HG03025 (cell line): ENCODE measurements at regions not wholly inside any gene's neighbourhood (a gene's known extent, or its start where the extent isn't known, plus 50 kb on each side); places are given as distances from the start of the nearest gene placed in this dataset.

Source experiments
- ATAC-seq: cut with Tn5 transposase; IDR thresholded peaks from one replicate; pipeline ENCODE4 v1.9.1; 2021; ENCODE audit warnings: mild to moderate bottlenecking, moderate library complexity; ENCODE audit not compliant: unreplicated experiment, low FRiP score

DNA sequence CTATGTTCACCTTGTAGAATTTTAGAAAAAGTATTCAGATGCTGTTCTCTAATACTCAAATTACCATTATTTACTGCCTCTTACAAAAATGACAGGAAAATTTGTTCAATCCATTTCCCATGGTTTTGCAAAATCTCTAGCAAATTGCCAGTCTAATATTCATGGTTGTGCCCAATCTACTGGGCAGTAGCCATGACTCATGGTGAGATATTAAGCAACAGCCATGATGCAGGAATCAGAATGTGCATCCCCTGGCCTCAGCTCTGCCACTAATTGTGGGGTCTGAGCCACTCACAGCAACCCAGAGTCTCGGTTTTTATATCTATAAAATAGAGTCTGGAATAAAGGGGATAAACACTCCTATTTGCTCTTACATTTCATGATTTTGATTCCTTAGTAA lies 353.6 kb downstream of the DEPDC1B start:
- no peak for ATAC-seq

DNA sequence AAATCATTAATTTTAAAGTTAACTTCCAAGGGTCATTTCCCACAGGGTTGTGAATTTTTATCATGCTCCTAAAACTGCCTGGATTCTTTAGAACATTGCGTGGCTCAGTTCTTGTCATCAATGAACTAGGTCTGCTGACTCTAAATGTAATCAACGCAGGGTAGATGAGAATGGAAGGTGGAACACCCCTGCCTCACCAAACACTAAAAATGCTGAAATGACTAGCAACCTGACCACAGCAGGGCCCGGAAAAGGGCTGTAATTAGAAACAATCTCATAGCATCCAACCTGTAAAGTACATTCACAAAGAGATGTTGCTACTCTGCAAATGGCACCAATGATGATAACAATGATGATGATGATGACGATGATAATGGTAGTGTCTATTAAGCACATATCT lies 356.9 kb downstream of the DEPDC1B start:
- ATAC-seq = no peak

DNA sequence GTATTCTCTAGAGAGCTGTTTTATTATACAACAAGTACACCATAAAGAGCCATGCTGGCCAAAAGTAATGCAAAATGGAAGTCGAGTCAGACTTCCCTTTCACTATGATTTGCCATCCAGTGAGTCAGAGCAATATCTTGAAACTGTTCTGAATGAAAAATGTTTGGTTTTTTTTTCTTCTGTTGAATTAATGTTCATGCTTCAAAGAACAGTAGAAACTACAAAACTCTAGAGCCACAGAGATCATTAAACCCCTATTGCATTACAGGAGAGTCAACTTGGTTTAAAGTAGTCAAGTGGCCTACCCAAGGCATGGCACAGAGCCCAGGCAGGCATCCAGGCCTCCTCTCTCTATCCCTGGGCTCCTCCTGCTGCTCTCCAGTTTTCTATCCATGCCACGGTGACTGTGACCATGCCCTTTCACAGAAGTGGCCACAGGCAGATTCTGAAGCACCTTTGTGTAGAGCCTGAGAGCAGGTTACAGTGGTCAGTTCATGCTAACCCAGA lies 358.9 kb downstream of the DEPDC1B start:
- ATAC-seq = no peak

DNA sequence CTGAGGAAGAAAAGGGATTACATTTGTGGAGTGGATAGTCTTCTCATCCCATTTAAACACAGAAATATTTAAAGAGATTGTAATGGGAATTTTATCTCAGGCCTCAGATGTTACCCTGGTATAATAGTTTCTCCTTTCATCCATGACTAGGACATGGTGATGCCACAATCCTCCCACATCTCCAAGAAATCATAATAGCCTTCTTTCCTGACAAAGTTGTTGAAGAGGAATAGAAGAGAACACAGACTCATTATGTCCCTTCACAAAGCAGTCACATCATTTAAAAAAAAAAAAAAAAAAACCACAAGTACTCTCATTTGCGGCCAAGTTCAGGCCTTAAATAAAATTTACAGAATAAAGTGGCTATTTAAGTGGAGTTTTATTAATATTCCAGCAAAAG lies 359.6 kb downstream of the DEPDC1B start:
- no peak for ATAC-seq

DNA sequence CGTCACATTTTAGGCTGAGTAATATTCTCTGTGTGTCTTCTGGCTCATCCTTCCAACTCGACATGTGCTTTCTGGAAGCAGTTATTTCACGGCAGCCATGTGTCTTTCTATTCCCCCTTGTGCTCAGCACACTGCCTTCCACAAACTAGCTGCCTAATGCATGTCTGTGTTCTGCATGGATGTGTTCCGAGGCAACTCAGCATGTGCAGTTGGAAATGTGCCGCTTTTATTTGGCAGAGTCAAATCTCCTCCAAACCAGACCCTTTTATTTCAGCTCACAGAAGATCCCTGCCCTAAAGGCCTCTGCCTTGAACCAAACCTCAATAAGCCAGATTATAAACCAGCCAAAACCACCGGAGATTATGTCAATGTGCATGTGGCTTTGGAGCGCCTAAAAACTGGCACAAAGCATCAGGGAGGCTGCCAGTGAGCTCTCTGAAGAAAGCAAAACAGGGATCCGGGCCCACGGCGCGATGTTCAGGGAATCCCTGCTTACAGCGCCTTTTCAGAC lies 360.2 kb downstream of the DEPDC1B start:
- no peak for ATAC-seq

DNA sequence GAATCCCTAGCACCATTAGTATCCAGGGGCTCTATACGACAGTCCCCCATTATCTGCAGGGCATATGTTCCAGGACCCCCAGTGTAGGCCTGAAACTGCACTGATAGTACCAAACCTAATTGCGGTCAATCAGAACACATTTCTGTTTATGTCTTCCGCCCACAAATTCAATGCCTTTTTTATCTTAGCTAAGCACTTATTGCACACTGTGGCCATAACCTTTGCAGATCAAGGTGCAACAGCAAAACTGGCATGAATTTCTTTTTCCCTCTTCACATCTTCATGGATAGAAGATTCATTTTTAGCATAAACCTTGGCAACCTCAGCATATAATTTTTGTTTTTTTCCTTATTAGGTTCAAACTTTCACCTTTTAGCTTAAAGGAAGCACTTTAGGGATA lies 361.1 kb downstream of the DEPDC1B start:
- ATAC-seq = no peak

DNA sequence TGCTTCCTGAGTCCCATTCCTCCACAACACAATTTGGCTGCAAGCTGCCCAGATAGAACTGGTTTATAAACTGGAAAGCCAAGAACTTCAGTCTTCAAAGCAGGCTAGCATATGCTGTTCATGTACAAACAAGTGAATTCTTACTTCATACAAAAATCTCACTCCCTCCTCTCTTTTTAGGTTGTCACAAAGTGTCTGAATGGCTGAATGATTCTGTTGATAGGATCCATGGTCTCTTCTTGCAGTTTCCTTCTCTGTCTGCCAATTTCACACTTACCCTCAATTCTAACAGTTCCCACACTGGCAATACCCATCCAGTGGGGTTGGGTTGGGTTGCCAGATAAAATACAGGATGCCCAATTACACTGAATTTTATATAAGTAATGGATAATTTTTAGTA lies 363.5 kb downstream of the DEPDC1B start:
- ATAC-seq = no peak

DNA sequence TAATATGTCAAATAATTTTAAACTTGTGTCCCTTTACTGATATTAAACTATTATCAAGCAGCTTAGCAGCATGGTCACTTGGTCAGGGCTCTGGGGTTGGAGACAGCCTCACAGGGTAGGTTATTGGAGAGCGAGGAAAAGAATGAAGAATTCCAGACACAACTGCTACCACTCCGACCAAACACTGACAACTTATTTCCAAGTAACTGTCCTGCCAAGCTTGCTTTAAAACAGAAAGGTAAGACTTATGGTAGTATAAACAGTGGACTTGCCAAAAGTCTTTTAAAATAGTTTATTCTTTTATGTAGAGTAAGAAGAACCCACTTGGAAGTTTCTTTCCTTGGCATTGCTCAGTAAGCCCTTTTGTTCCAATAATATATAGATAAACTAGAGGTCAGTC lies 364.1 kb downstream of the DEPDC1B start:
- ATAC-seq = no peak

DNA sequence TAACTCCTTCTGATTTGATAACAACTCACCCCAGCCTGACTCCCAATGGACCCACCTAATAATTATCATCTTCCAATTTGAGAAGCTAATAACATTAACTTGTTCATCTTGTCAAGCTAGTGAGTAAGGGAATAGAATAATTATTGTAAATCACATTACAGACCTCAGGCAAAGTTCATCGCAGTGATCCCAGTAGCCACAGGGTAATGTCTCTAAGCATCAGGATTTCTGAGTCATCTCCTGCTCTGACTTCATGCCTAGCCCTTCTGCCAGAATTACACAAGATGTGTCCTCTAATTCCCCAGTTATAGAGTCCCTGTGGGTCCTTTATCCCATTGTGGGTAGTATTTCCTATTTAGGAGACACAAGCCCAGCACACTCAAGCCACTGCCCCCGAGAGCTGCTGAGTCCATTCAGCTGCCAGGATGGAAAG lies 365.7 kb downstream of the DEPDC1B start:
- no peak for ATAC-seq

DNA sequence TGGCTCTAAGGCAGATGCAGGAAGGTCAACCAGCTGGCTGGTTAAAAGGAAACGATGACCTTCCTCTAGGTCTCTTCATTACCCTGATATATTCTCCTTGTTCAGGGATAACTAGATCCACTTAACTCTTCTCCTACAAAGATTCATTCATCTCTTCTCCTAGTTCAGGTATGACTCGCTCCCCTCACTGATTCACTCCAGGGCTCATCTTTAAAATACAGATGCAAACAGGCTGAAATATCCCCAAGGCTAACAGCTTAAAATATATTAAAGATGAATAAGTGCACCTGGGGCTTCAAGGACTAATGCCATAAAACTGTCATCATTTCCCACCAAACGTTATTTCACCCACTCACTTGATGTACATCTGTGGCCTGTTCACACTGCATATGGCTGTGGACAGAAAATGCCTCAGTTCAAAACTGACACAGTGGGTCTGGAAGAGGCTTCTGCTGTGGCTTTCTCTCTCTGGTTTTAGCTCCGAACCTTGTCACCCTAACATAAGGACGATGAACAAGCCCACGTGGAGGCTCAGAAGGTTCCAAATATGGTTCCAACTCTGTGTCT lies 366.9 kb downstream of the DEPDC1B start:
- no peak for ATAC-seq

DNA sequence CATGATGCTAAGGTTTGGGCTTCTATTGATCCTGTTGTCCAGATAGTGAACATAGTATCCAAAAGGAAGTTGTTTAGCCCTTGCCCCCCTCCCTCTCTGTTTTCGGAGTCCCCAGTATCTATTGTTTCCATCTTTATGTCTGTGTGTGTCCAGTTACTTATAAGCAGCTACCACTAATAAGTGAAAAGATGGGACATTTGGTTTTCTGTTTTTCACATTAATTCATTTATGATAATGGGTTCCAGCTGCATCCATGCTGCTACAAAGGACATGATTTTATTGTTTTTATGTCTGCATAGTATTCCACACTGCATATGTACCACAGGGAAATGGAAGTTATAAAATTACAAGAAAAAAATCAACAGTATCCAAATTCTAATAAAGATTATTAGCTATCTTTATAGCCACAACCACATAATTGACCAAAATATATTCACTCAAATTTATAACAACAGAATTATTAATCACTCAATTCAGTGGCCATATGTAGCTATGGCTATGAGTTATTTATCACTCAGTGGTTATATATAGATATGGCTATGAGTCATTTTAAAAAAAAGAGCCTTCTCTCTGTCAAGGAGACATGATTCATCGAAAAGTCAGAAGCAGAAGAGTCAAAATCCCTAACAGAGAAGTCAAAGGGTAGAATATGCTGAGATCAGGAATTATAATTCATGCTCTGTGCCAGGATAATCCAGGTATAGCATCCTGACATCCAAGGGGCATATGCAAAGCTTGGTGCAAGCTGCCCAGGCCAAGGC lies 367.5 kb downstream of the DEPDC1B start:
- ATAC-seq = no peak

DNA sequence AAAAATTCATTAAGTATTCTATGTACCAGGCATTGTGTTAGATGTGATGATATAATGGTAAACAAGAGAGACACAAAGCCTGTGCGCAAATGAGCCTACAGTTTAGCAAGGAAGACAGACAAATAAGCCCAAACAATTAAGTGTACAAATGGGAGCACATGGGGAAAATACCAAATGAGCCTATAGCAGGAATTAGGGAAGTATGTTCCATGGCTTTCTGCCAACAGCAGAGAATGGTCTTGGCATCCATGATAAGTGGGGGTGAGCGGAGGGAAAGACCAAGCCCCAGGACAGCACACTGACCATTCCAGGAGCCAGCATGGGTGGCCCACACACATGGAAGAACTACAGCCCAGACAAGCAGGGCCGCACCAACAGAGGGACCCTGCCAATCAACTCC lies 369.7 kb downstream of the DEPDC1B start:
- no peak for ATAC-seq

DNA sequence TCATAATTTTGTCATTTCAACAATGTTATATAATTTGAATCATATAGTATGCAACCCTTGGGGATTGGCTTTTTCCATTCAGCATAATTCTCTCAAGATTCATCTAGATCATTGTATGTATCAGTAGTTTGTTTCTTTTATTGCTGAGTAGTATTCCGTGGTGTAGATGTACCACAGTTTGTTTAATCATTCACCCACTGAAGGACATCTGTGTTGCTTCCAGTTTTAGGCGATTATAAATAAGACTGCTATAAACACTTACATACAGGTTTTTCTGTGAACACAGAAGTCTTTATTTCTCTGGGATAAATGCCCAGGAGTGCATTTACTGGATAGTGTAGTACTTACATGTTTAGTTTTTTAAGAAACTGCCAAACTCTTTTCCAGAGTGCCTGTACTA lies 374.1 kb downstream of the DEPDC1B start:
- no peak for ATAC-seq

DNA sequence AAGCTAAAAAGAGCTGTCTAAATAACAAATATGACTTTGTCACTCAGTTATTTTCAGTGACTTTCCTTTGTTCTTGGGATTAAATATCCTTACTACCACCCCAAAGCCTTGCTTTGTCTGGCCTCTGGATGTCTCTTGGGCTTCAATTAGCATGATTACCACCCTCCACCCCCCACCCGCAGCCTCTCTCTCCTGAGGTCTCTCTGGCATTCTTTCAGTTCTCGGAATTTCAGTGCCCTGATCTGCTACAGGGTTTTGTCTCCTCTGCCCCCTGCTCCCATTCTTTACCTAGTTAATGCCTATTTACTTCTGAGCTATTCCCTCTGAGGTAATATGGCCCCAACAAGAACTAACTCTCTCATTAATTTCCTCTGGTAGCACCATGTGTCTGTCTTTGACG lies 376.4 kb downstream of the DEPDC1B start:
- ATAC-seq = no peak

DNA sequence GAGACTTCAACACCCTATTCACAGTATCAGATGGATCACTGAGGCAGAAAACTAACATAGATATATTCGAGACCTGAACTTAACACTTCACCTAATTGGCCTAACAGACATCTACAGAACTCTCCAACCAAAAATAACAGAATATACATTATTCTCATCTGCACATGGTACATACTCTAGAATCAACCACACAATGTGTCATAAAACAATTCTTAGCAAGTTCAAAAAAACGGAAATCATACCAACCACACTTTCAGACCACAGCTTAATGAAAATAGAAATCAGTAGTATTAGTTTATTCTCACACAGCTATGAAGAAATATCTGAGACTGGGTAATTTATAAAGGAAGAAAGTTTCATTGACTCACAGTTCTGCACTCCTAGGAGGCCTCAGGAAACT lies 387.9 kb downstream of the DEPDC1B start:
- ATAC-seq = no peak

DNA sequence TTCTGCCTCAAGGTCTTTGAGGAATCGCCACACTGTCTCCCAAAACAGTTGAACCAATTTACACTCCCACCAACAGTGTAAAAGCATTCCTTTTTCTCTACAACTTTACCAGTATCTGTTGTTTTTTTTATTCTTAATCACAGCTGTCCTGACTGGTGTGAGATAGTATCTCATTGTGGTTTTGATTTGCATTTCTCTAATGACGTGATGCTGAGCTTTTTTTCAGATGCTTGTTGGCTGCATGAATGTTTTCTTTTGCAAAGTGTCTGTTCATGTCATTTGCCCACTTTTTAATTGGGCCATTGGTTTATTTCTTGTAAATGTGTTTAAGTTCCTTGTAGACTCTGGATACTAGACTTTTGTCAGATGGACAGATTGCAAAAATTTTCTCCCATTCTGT lies 400.0 kb downstream of the DEPDC1B start:
- no peak for ATAC-seq

DNA sequence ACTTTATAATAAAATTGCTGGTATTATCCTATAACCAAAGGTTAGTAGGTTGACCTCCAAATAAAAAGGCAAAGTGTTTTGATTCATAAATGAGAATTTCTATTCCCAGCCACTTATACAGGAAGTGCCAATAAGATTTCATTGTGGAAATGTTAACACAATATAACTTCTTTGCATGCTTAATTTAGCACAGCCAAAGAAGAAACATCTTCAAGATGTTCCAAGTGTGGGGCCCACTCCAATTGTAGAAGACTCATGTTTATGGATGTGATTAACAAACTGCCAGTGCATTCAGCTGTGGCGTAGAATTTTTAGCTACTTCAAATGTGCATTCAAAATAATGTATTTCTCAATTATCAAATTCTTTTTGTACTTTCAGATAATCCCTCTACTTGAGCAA lies 402.3 kb downstream of the DEPDC1B start:
- ATAC-seq = no peak

DNA sequence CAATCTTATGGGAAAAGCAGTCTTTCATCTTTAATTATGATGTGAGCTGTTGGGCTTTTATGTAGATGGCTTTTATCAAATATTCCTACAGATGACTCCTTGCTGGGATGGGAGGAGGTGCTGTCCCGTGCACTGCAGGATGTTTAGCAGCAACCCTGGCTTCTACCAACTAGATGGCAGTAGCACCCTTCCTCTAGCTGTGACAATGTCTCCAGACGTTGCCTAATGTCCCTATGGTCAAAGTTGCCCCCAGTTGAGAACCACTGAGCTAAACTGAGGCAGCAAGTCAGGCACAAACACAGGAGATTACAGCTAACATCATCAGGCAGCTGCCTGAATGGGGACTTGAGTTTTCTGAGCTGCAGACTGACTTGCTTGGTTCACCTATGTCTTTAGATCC lies 401.9 kb upstream of the PDE4D start:
- no peak for ATAC-seq

DNA sequence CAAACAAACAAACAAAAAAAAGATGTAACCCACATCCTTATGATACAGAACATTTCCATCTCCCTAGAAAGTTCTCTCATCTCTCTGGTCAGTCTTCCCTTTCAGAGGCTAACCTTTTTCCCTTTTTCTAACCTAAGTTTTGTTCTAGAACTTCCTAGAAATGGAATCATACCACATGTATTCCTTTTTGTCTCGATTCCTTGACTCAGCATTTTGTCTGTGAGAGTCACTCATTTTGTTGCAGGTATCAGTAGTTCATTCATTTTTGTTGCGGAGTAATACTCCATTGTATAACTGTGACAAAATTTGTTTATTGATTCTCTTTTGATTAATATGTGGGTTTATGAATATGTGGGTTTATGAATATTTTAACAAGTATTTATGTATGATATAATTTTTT lies 400.0 kb upstream of the PDE4D start:
- ATAC-seq = no peak

DNA sequence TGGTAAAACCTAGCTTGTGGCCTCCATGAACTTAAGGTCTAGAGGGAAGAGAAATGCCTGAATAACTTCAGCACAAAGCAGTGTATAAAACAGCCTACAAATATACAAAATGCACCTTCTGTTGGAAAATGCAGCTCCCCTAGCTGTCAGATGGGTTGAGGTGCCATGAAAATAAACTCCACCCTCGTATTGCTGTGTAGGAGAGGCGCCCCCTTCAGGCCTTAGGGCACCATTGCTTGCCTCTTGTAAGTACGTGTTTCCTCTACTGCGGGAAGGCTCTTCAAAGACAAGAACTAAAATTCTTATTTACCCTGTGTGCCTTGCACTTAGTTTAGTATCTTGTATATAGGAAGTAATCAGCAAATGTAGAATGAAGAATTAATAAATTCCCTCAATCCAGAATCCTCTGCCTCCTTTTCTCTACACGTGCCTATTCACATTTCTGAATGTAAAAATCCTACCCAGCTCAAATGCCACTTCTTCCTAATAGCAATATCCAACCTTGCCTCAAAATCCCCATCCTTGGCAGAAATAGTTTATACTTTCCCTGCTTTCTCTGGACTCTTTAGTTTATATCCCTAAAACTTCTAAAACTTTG lies 393.7 kb upstream of the PDE4D start:
- no peak for ATAC-seq

DNA sequence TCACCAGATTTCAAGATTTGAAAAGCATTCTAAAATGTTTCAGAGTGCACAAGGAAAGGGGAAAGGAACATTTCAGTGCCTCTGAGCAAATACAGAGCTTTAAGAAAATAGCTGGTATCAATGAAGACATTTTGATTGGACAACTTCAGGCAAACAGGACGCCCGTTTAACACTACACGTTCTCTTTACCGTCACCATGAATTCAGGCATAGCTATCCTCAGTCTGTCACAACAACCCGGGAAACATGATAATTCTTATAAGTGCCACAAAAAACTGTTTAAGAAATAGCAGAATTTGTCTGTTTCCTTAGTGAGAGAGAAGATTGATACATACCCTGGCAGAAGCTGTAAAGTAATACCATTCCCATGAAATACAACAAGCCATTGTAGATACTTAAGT lies 392.4 kb upstream of the PDE4D start:
- no peak for ATAC-seq

DNA sequence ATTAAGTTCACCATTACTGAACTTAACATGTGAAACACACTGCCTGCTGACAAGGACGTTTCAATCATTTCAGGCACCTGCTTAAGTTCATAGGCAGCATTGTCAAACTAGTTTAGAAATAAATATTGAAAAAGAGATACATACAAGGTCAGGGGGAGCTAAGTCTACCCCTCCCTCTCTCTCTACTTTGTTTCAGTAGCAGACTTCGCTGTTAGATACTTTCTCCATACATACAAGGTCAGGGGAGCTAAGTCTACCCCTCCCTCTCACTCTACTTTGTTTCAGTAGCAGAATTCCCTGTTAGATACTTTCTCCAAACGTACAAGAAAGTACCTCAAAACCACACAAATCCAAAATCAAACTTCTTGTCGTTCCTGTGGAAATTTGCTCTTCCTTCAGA lies 387.4 kb upstream of the PDE4D start:
- ATAC-seq = no peak
